NCI-H1092 treated with DMSO at 0.1 percent for 48 hours (cell line): ENCODE measurements at regions not wholly inside any gene's neighbourhood (a gene's known extent, or its start where the extent isn't known, plus 50 kb on each side); places are given as distances from the start of the nearest gene placed in this dataset.

Experiments
- DNase-seq: peaks from one replicate; lab custom pipeline; 2025; lab: John Stamatoyannopoulos, UW

DNA sequence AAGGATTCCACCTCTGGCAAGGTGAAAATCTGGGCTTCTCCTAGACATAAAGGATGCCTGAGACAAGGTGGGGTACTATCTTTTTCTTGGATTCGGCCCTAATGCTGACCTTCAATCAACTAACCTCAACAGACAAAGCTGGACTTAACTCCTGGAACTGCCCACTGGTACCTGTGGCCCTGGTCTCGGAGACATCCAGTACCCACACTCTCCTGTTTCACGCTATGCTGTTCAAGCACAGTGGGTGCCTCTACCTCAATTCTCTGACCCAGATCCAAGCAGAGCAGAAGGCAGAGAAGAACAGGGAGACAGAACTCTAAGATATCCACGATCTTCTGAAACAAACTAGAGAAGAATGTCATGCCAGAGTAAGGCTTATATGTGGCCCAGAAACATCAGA, 189.8 kb upstream of the FOXQ1 start:
- no peak for DNase-seq

GRCh38 chr6:1118287-1118647, 193.6 kb upstream of the FOXQ1 start:
- DNase-seq, result no peak

DNA sequence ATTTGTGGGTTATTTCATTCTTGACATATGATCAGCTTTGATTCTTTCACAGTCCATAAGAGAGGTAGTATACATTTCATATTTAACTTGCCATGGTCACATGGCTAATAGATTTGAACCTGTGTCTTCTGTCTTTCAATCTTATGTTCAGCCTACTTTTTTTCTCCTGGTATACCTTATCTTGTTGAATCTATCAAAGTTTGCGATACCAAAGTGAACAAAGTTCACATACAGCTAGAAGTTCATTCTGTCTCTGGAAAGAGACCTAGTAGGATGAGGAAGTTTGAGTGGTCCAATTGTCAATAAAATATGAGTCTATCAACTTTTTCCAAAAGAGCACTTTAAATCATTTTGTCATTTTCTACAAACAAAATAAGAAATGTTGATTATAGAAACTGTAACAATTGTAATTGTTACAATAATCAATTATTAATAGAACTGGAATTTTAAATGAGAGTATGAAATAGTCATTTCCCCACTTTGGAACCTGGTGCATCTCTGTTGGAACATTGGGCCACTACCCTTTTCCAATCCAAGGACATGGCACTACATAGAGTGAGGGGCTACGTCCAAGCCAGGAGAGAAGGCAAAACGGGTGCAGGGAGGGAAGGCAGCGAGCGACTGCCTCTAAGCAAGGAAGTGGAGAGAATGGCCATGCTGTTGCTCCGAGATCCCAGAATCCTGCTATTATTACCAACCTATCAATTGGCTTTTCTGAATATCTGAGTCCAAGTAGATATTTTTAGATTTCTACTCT, 194.2 kb upstream of the FOXQ1 start:
- DNase-seq, result no peak

DNA sequence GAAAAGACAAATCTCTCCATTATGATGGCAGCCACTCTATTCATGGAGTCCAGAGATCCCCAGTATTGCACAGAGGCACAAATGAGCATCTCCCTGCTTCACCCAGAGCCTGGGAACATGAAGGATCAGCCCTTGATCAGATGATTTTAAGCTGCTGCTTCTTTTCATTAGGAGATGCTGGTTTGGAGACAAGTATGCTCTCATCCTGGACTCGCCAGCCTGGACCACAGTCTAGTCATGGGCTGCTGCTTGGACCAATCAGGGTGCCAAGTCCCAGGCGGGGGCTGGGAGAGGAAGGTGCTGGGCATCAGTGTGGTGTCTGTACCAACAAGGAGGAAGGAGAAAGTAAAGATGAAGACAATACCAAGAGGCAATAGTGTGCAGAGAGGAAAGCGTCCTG, 195.7 kb upstream of the FOXQ1 start:
- no peak for DNase-seq

DNA sequence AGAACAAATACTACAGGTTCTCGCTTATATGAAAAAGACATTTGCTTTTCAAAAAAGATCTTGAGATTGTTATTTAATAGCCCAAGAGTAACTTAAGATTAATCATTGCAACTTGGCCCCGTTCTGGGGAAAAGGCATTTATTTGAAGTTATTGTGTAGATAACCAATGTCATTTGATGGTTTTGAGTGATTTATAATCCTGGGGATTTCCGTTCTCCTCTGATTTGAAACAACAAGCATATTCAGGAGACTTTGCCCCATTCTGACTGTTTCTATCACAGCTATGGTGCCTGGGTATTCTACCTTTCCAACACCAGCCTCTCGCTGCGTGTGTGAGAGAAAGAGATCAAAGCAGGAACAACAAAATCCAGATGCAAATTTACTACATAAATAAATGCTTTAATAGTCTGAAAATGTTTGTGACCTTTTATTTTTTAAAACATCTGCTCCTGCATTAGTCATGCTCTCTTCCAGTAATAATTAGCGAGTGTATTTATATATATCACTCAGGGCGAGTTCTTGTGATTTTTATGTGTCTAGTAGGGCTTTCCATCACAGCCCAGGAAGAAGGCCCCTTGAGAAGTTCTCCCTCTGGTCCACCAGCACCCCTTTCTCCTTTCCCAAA, 197.9 kb upstream of the FOXQ1 start:
- DNase-seq, result no peak

- no peak for DNase-seq
Observed at GRCh38 chr6:1111361-1111760, 200.5 kb upstream of the FOXQ1 start.

DNA sequence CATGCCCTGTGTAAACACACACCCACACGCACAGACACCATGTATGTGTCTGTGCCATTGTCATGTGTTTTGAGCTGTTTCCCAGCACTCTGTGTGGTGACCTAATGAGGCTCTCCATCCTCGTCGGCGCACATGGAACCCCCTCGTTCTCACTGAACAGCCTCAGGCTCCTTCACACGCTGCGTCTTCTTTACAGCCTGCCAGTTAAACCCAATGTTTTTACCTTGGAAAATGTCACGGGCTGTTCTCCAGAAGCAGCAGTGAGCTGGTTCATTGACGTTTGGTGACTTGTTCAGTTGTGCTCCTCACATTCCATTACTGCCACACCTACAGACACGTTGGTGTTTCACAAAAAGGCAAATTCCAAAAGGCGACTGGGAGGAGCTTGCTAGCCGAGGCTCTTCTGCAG, 201.0 kb upstream of the FOXQ1 start:
- DNase-seq, result no peak

DNA sequence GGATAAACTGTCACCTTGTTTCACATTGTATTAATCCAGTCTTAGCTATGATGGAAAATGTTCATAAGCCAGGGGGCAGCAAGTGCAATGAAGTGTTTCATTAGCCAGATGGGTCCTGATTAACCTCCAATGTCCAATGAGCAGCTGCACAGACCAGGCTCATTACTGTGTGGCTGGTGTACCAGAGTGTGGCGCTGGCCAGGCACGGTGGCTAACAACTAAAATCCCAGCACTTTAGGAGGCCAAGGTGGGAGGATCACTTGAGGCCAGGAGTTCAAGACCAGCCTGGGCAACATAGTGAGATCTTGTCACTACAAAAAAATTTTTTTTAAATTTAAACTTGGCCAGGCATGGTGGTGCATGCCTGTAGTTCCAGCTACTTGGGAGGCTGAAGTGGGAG, 201.7 kb upstream of the FOXQ1 start:
- no peak for DNase-seq

GRCh38 chr6:1109134-1109533, 202.8 kb upstream of the FOXQ1 start:
- no peak for DNase-seq

GRCh38 chr6:1108198-1108597, 203.7 kb upstream of the FOXQ1 start:
- no peak for DNase-seq

GRCh38 chr6:1107578-1107977, 204.3 kb upstream of the FOXQ1 start:
- no peak for DNase-seq

DNA sequence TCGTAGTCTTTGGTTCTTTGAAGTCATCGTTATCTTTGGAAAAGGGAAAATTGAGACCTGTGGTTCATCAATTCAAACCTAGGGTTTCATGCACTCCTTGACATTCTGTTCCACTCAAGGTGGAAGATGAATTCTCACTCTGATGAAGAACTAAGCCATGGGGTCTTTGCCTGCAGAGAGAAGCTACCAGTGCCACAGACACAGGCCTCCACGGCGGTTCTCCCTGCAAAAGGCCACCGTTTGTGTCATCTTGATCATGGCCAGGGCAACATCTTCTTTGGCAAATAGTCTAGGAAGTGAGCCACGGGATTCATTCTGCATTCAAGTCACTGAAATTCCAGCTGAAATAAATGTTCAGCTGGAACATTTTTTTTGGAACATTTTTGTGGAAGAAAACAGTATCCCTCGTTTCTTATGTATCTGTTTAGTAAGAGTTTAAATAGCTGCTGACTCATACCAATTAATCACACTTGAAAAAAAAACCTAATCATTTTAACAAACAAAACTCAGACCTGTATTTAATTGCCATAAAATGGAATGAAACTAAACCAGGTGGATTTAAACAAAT, 206.0 kb upstream of the FOXQ1 start:
- DNase-seq, result no peak

GRCh38 chr6:1104988-1105670, 206.8 kb upstream of the FOXQ1 start:
- DNase-seq, result no peak

GRCh38 chr6:1103945-1104623, 207.8 kb upstream of the FOXQ1 start:
- no peak for DNase-seq

- DNase-seq, result no peak
Observed at GRCh38 chr6:1103021-1103420, 208.9 kb upstream of the FOXQ1 start.

GRCh38 chr6:1100269-1100668, 211.6 kb upstream of the FOXQ1 start:
- DNase-seq, result no peak

GRCh38 chr6:1099264-1099663, 212.6 kb upstream of the FOXQ1 start:
- no peak for DNase-seq

- no peak for DNase-seq
Observed at GRCh38 chr6:1096967-1097765, 214.7 kb upstream of the FOXQ1 start.

GRCh38 chr6:1094306-1094705, 217.6 kb upstream of the FOXQ1 start:
- no peak for DNase-seq

DNA sequence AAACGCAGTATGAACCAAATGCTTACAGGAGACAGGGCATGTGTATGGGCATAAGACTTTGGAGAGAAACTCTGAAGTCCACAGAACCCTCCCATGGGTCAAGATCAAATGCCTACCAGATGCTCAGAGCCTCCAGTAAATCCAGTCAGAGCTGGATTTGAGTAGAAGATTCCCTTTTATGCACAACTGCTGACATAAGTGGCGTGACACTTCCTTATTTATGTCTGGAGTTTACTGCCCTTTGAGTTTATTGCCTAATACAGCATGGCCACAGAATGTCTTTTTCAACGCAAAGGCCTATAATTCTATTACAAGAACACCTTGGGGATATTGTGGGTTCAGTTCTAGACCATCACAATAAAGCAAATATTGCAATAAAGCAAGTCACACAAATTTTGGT, 220.0 kb upstream of the FOXQ1 start:
- no peak for DNase-seq

GRCh38 chr6:1089859-1090258, 222.0 kb upstream of the FOXQ1 start:
- no peak for DNase-seq
